ENCODE measurements at regions not wholly inside any gene's neighbourhood (a gene's known extent, or its start where the extent isn't known, plus 50 kb on each side); places are given as distances from the start of the nearest gene placed in this dataset.

- no peak for DNase-seq
Measured at GRCh38 chr1:4404854-4405590, 249.4 kb upstream of the AJAP1 start.

DNA sequence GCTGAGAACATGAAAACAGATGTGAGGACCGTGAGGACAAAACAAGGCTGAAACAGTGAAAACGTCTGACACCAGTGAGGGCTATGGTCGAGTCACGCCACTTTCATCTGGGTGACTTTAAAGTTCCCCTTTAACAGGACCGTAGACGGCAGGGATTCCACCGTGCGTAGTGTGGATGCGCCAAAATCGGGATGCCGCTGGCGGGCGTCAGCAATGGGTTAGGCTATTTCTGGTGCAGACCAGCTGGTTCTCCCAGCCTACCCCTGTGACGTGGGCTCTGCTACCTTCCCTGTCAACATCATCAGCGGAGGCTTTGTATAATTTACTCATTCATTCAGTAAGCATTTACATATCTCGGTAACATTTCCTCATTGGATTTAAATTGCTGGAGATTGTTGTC is 246.6 kb upstream of the AJAP1 start:
- no peak for DNase-seq

DNA sequence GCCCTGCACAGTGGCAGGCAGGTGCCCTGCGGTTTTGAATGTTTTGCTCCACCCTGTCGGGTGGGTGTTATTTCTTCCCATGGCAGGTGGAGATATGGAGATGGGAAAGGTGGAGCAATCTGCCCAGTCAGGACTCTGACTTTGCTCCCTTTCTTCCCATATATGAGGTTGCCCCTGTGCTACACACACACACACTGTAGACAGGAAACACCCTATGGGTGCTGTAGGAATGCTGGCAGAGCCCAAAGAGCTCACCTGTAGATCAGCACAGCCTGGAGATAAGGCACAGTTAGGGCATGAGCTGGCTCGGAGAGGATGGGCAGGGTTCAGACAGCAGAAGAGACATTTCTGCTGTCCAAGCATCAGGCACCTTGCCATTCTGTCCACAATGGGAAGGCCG is 246.0 kb upstream of the AJAP1 start:
- DNase-seq = no peak

GRCh38 chr1:4411862-4412261 is 242.5 kb upstream of the AJAP1 start:
- DNase-seq = no peak

GRCh38 chr1:4415476-4415875 is 238.9 kb upstream of the AJAP1 start:
- DNase-seq = no peak

- no peak for DNase-seq
Measured at GRCh38 chr1:4416189-4416588, 238.2 kb upstream of the AJAP1 start.

GRCh38 chr1:4418021-4418420 is 236.4 kb upstream of the AJAP1 start:
- DNase-seq = no peak

DNA sequence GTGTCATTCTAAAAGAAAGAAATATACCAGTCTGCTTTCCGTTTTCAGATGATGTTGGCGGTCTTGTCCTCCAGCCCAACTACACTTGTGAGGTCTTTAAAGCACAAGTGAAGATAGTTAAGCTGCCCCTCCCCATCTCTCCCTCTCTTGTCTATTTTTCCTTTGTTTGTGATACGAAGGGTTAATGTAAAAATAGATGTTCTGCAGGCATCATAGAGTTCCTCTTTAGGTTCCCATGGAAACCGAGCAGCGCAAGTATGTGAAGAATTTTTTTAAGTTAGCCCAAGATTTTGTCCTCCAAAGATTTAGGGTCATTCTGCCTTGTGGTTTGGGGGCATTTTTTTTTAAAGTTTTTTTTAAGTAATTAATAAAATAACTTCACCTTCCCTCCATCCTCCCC is 232.4 kb upstream of the AJAP1 start:
- no peak for DNase-seq

- no peak for DNase-seq
Measured at GRCh38 chr1:4422504-4423289, 231.7 kb upstream of the AJAP1 start.

GRCh38 chr1:4424254-4424653 is 230.2 kb upstream of the AJAP1 start:
- DNase-seq = no peak

DNA sequence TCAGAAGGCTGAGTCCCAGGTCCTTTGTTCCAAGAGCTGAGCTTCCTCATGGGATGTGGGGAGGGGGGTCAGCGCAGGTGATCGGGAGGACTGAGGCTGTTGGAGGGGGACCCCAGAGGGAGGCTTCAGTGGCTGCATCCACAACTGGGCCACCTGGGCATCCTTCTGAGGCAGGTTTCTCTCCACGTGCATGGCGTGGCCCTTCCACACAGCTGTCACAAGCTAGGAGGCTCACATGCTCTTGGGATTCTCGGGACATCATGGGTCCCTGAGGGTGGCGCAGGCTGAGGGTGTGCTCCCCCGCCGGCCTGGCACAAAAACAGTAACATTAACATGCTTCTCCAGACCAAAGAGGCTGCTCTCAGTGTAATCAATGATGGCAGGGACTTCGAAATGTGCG is 229.6 kb upstream of the AJAP1 start:
- DNase-seq = no peak

DNA sequence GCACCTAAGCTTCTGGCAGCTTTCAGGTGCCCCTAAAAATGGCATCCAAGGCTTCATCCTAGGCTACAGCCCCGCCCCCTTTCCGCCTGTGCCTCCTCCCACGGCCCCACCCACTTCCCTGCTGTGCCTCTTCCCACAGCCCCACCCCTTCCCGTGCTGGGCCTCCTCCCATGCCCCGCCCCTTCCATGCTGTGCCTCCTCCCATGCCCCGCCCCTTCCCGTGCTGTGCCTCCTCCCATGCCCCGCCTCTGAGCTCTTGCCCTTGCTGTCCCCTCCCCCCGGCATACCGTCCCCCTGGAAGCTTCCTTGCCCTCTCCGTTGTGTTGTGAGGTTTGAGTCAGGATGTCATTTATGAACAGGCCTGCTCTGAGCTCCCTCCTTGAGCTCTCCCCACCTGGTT is 228.5 kb upstream of the AJAP1 start:
- no peak for DNase-seq

- no peak for DNase-seq
Measured at GRCh38 chr1:4428711-4429110, 225.7 kb upstream of the AJAP1 start.

DNA sequence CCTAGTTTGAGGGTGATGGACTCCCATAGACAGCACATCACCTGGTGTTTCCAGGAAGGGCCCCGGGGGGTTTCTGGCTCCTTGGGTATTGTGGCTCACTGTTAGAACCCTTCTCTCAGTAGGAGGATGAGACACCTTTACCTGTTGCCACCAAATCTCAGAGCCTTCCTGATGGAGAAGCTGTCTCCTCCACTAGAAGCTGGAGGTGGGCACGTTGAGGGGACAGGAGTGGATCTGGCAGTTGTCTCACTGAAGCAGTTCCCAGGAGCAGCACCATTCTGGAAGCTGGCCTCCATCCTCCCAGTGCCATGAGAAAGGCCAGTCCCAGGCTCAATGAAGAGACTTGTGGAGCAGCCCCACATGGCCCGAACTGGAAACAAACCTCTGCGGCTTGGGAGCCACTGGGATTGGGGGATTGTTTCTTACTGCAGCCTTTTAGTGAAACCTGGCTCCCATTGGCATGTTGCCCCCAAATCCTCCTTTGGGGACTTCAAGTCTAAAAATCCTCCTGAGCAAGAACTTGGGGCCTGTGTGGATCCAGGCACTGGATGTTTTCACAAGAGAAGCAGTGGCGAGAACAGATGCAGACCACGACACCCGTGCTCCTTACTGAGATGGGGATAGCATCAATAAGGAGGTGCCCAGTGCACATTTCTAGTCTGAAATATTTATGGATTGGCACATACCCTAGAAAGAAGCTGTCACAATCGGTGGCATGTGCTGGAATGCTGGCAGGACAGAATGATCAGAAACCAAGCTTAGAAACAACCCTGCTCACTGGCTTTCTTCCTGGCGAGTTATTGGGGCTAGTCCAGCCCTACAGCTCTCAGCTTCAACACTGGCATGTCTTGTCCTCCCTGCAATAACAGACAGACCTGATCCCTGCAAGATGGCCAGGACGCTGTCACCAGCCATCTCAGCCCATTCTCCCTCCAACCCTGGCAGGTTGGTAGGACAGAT is 223.7 kb upstream of the AJAP1 start:
- DNase-seq = no peak

DNA sequence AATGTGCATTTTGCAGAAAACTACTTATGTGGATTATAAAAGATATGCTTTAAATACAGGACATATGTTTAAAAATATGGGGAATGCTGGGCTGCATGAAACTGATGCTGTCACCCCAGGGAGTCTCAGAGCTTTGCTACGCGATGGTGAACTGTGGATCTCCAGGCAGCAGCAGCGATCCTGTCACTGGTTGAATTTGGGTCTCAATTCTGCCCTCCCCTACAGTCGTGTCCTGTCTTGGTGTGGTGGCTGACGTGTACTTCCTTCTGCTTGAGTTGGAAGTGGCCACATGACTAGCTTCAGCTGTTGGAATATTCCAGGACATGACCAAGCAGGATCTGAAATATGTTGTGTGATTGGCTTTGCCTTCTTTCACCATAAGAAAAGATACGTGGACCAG is 222.9 kb upstream of the AJAP1 start:
- no peak for DNase-seq

- DNase-seq = no peak
Measured at GRCh38 chr1:4433075-4433474, 221.3 kb upstream of the AJAP1 start.

DNA sequence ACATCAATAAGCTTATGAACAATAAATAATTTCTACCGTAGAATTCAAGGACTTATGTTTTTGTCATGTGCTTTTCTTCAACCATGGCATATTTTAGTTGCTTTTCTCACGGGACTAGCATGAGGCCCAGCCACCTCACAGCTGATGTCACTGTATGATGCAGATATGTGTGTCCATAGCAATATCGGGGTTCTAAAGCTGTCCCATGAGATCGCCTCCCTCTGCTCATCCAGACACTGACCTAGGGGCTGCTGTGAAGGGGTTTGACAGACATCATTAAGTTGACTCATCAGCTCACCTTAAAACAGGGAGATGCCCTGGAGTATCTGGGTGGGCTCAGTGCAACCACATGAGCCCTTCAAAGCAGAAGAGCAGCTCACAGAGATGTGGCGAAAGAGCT is 210.3 kb upstream of the AJAP1 start:
- DNase-seq = no peak

GRCh38 chr1:4447778-4448420 is 206.5 kb upstream of the AJAP1 start:
- DNase-seq = no peak

- no peak for DNase-seq
Measured at GRCh38 chr1:4449972-4450371, 204.4 kb upstream of the AJAP1 start.

DNA sequence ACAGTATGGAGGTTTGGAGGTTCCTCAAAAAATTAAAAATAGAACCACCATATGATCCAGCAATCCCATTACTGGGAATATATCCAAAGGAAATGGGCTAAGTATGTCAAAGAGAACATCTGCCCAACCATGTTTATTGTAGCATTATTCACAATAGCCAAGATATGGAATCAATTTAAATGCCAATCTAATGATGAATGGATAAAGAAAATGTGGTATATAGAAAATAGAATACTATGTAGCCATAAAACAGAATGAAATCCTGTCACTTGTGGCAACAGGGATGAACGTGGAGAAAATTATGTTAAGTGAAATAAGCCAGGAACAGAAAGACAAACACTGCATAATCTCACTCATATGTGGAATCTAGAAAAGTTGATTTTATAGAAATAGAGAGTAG is 201.7 kb upstream of the AJAP1 start:
- no peak for DNase-seq

DNA sequence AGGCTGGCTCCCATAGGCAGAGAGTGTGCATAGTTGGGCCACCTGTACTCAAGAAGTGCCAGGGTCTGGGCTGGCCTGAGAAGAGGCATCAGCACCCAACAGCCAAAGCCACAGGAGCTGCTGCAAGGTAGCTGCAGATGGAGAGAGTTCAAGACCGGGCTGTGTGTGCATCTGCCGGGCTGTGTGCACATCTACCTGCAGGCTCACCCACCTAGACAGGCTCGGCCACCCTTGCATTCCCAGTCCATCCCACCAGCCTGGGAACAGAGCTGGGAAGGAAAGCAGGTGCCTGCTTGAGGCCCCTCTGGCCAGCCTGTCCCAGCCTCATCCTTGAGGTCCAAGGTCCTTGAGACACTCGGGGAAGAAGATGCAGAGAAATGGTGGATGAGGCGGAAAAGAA is 194.4 kb upstream of the AJAP1 start:
- no peak for DNase-seq

GRCh38 chr1:4460651-4461050 is 193.8 kb upstream of the AJAP1 start:
- DNase-seq = no peak

DNA sequence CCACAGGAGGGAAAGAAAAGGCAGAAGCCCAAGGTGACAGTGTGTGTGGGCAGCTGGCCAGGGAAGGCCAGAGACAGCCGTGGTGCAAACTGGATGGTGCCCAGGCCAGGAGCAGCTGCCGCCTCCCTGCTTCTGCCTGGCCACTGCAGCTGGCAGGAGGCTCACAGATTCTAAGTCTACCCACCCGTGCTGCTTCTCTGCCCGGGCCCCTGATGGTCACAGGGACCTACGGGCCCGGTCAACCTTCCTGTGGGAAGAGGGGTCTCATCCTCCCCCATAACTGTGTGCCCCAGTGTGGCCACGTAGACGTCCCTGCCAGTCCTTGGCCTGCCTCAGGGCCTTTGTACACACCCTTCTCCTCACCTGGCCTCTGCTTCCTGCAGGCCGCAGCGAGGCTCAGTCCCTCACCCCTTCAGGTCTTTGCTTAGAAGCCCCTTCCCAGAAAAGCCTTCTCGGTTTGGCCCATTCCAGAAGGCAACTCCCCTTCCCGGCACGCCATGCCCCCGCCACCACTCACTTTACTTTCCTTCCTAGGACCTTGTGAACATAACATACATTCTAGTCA is 192.6 kb upstream of the AJAP1 start:
- no peak for DNase-seq
